ENCODE measurements at regions not wholly inside any gene's neighbourhood (a gene's known extent, or its start where the extent isn't known, plus 50 kb on each side); places are given as distances from the start of the nearest gene placed in this dataset.
"Not testable (repeated sequence)": the region's sequence is repeated elsewhere in the genome, so short reads cannot be mapped to it uniquely, and the experiment has no call there.

DNA sequence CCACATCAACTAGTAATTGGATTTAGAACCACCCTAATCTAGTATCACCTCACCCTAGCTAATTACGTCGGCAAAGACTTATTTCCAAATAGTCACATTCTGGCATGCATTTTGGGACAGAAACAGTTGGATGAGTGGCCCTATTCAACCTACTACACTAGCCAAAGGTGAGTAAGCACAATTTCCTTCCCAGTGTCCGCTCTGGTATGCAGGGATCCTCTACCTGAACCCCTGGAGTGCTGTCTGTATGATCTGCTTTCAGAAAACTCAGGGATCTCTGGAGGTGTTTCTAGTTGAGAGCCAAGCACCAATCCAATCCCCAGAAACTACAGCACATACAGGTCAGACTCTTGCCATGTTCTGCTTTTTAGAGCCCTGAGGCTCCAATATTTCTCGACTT lies 717.4 kb upstream of the MANEA start:
- intact Hi-C loops (cut with DNase I): no loop called here
- Histone ChIP-seq H3K36me3 (no peaks in the 10 kb centered on the region), H3K9me3 (no peaks in the 10 kb centered on the region), H3K27me3 (no peaks in the 10 kb centered on the region), H3K27ac (no peak overlapping the region), H3K4me3 (no peak overlapping the region), H3K4me1 (no peaks in the 10 kb centered on the region)
- ATAC-seq (no peak), DNase-seq (no peak)
- TF ChIP-seq, protein P1, sequence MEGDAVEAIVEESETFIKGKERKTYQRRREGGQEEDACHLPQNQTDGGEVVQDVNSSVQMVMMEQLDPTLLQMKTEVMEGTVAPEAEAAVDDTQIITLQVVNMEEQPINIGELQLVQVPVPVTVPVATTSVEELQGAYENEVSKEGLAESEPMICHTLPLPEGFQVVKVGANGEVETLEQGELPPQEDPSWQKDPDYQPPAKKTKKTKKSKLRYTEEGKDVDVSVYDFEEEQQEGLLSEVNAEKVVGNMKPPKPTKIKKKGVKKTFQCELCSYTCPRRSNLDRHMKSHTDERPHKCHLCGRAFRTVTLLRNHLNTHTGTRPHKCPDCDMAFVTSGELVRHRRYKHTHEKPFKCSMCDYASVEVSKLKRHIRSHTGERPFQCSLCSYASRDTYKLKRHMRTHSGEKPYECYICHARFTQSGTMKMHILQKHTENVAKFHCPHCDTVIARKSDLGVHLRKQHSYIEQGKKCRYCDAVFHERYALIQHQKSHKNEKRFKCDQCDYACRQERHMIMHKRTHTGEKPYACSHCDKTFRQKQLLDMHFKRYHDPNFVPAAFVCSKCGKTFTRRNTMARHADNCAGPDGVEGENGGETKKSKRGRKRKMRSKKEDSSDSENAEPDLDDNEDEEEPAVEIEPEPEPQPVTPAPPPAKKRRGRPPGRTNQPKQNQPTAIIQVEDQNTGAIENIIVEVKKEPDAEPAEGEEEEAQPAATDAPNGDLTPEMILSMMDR (IDR thresholded peaks at IDR 0.05): no peak

DNA sequence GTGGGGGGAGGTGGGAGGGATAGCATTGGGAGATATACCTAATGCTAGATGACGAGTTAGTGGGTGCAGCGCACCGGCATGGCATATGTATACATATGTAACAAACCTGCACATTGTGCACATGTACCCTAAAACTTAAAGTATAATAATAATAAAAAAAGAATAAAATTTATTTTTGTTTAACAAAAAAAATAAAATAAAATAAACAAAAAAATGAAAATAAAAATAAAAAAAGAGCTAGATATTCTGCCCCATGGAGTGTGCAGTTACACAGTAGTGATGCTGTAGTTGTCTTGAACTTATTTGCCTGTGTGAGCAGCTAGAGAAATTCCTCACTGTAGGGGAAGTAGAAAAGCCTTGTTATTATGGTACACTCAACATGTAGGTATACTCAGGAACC lies 720.3 kb upstream of the MANEA start:
- DNase-seq; intact Hi-C loops (cut with DNase I); H3K27ac ChIP-seq; H3K36me3 ChIP-seq; H3K27me3 ChIP-seq; H3K4me3 ChIP-seq; H3K9me3 ChIP-seq; H3K4me1 ChIP-seq; ATAC-seq: not testable (repeated sequence)

DNA sequence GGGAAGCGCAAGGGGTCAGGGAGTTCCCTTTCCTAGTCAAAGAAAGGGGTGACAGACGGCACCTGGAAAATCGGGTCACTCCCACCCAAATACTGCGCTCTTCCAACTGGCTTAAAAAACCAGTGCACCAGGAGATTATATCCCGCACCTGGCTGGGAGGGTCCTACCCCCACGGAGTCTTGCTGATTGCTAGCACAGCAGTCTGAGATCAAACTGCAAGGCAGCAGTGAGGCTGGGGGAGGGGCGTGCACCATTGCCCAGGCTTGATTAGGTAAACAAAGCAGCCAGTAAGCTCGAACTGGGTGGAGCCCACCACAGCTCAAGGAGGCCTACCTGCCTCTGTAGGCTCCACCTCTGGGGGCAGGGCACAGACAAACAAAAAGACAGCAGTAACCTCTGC lies 726.0 kb upstream of the MANEA start:
- H3K27me3 ChIP-seq; H3K27ac ChIP-seq; H3K36me3 ChIP-seq; H3K4me3 ChIP-seq; intact Hi-C loops (cut with DNase I); H3K4me1 ChIP-seq; ATAC-seq: not testable (repeated sequence)
- H3K9me3 ChIP-seq: peaks cover 0 to 14% of the 10 kb centered on the region in 2 donors
- DNase-seq: peak in 1 of 4 donors; percentile 24

DNA sequence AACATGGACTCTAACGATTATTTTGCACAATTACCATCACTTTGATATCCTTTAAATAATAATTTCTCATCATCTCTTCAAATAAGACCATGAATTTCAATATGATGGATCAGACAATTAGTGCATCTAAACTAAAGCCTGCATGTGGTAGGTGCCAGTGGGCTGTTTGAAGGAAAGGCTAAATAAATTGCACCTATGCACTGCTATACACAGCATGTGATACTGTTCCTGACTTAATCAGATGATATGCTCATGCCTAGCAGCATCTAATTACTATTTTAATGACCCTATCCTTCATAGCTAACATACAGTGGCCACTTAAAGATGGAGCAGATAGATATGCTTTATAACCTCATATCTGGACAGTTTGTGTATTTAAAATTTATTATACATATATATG lies 731.6 kb upstream of the MANEA start:
- H3K4me1 ChIP-seq: no peaks in the 10 kb centered on the region
- intact Hi-C loops (cut with DNase I): no loop called here
- ATAC-seq (no peak), DNase-seq (no peak)
- H3K27me3 ChIP-seq: no peaks in the 10 kb centered on the region
- TF ChIP-seq, protein P1 (IDR thresholded peaks at IDR 0.05): no peak
- H3K27ac ChIP-seq: no peak overlapping the region
- H3K9me3 ChIP-seq: peaks cover 0 to 1% of the 10 kb centered on the region in 2 donors
- H3K4me3 ChIP-seq: no peak overlapping the region
- H3K36me3 ChIP-seq: no peaks in the 10 kb centered on the region

DNA sequence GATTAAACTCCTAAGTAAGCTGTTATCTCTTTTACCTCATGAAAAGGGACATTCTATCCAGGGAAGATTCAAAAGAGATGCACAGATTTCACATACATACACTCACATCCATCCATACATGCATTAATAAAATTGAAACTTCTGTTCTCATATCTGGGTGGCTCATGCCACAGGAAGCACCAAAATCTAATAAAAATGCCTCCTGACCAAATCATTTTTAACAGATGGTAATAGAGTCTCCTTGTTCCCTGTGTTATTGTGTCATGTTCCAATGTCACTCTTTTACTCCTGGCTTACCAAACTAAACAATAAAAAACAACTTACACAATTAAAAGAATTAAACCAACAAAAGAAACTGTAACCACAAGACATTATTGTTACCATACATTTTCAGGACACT lies 742.1 kb upstream of the MANEA start:
- H3K4me1 ChIP-seq: no peaks in the 10 kb centered on the region
- no peak for DNase-seq
- no peaks in the 10 kb centered on the region for H3K27me3 ChIP-seq
- ATAC-seq: no peak
- peaks cover 0 to 1% of the 10 kb centered on the region in 2 donors for H3K9me3 ChIP-seq
- no peaks in the 10 kb centered on the region for H3K36me3 ChIP-seq
- TF ChIP-seq, protein P1 (IDR thresholded peaks at IDR 0.05): no peak
- no peak overlapping the region for H3K4me3 ChIP-seq
- no peak overlapping the region for H3K27ac ChIP-seq
- intact Hi-C loops (cut with DNase I): no loop called here

DNA sequence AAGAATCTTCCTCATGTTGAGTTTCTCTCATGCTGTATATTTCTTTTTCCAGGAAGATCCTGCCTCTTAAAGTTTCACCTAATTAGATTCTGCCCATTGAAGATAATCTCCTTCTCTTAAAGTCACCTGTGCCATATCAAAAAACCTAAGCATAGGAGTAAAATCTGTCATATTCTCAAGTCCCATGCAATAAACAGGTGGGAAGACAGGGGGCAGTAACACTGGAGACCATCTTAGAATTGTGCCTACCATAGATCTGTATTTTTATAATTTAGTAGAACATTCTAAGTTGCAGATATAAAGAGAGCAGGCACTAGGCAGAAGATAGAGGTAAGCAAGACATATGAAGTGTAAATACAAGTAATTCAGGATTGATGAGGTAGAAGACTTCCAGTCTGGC lies 763.5 kb upstream of the MANEA start:
- Histone ChIP-seq H3K4me1 (no peaks in the 10 kb centered on the region), H3K36me3 (no peaks in the 10 kb centered on the region), H3K27ac (no peak overlapping the region), H3K27me3 (no peaks in the 10 kb centered on the region), H3K4me3 (no peak overlapping the region), H3K9me3 (no peaks in the 10 kb centered on the region)
- TF ChIP-seq, protein P1 (IDR thresholded peaks at IDR 0.05): no peak
- no peak for DNase-seq
- ATAC-seq: no peak
- intact Hi-C loops (cut with DNase I): no loop called here
